ENCODE measurements at regions not wholly inside any gene's neighbourhood (a gene's known extent, or its start where the extent isn't known, plus 50 kb on each side); places are given as distances from the start of the nearest gene placed in this dataset.

GRCh38 chr3:145963111-145963510 lies 197.9 kb downstream of the PLOD2 start:
- no peak for DNase-seq (ENCODE audit: low spot score in 2 of 2)
- intact Hi-C loops (cut with DNase I; ENCODE audit: low total_unique reads): no loop called here
- no peak for TF ChIP-seq POLR2A (IDR thresholded peaks at IDR 0.05)
- TF ChIP-seq, protein P1, sequence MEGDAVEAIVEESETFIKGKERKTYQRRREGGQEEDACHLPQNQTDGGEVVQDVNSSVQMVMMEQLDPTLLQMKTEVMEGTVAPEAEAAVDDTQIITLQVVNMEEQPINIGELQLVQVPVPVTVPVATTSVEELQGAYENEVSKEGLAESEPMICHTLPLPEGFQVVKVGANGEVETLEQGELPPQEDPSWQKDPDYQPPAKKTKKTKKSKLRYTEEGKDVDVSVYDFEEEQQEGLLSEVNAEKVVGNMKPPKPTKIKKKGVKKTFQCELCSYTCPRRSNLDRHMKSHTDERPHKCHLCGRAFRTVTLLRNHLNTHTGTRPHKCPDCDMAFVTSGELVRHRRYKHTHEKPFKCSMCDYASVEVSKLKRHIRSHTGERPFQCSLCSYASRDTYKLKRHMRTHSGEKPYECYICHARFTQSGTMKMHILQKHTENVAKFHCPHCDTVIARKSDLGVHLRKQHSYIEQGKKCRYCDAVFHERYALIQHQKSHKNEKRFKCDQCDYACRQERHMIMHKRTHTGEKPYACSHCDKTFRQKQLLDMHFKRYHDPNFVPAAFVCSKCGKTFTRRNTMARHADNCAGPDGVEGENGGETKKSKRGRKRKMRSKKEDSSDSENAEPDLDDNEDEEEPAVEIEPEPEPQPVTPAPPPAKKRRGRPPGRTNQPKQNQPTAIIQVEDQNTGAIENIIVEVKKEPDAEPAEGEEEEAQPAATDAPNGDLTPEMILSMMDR (IDR thresholded peaks at IDR 0.05): no peak
- 62 to 63% methylated on average over 2 of the region's 2 CpGs for WGBS, 2 donors
- no peak overlapping the region for H3K4me3 ChIP-seq (ENCODE audit: low read depth, poor library complexity, severe bottlenecking)

- intact Hi-C loops (cut with DNase I; ENCODE audit: low total_unique reads): no loop called here
- TF ChIP-seq, protein P1 (IDR thresholded peaks at IDR 0.05): no peak
- TF ChIP-seq POLR2A (IDR thresholded peaks at IDR 0.05): no peak
- 72 to 85% methylated on average over 3 of the region's 3 CpGs for WGBS, 2 donors
- H3K4me3 ChIP-seq (ENCODE audit: low read depth, poor library complexity, severe bottlenecking): no peak overlapping the region
- no peak for DNase-seq (ENCODE audit: low spot score in 2 of 2)
Measured at GRCh38 chr3:145967043-145967442, 193.9 kb downstream of the PLOD2 start.

DNA sequence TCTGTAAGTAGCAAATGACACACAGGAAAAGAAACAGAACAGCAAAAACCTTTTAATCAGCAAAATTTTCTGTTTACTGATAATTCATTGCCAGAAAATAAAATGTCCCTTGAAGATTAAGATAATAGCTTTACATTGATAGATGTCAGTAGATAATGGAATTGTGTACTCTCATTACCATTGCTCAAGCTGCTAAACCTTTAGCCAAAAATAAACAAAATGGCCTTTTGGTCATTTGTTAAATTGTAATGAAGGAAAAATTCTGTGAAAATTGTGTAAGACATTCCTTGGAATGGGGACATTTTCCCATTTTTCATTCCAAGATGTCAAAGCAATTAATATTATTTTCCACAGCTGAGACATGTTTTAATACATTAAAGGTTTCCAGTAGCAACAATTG lies 189.8 kb downstream of the PLOD2 start:
- TF ChIP-seq, protein P1 (IDR thresholded peaks at IDR 0.05): no peak
- TF ChIP-seq POLR2A (IDR thresholded peaks at IDR 0.05): no peak
- DNase-seq (ENCODE audit: low spot score in 2 of 2): no peak
- intact Hi-C loops (cut with DNase I; ENCODE audit: low total_unique reads): no loop called here

GRCh38 chr3:145972851-145973250 lies 188.1 kb downstream of the PLOD2 start:
- intact Hi-C loops (cut with DNase I; ENCODE audit: low total_unique reads): no loop called here
- no peak overlapping the region for H3K4me3 ChIP-seq (ENCODE audit: low read depth, poor library complexity, severe bottlenecking)
- WGBS, 2 donors: 97 to 98% methylated on average over 1 of the region's 1 CpG

More for the DNA sequence above, 189.8 kb downstream of the PLOD2 start:
- H3K4me3 ChIP-seq (ENCODE audit: low read depth, poor library complexity, severe bottlenecking): no peak overlapping the region

DNA sequence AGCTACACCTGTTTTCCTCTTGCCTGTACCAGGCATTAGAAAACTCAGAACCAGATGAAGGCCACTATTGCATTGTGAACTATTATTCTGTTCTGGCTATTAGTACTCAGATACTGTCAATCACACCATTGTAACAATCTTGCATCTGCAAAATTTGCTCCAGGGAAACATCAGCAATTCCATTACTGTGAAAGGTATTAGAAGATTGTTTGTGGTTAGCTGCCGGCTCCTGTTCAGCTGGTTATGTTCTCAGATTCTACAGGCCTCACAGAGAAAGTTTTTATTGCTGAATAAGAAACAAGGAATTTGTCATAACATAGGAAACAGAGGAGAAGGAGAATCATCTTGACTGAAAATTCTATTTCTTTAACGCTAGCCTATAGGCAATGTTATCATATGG lies 179.9 kb downstream of the PLOD2 start:
- intact Hi-C loops (cut with DNase I; ENCODE audit: low total_unique reads): no loop called here
- no peak overlapping the region for H3K4me3 ChIP-seq (ENCODE audit: low read depth, poor library complexity, severe bottlenecking)
- no peak for TF ChIP-seq POLR2A (IDR thresholded peaks at IDR 0.05)
- TF ChIP-seq, protein P1 (IDR thresholded peaks at IDR 0.05): no peak
- no peak for DNase-seq (ENCODE audit: low spot score in 2 of 2)
- WGBS, 2 donors: 42 to 57% methylated on average over 2 of the region's 2 CpGs

More at GRCh38 chr3:145972851-145973250, 188.1 kb downstream of the PLOD2 start:
- DNase-seq (ENCODE audit: low spot score in 2 of 2): no peak
- TF ChIP-seq, protein P1 (IDR thresholded peaks at IDR 0.05): no peak
- no peak for TF ChIP-seq POLR2A (IDR thresholded peaks at IDR 0.05)

DNA sequence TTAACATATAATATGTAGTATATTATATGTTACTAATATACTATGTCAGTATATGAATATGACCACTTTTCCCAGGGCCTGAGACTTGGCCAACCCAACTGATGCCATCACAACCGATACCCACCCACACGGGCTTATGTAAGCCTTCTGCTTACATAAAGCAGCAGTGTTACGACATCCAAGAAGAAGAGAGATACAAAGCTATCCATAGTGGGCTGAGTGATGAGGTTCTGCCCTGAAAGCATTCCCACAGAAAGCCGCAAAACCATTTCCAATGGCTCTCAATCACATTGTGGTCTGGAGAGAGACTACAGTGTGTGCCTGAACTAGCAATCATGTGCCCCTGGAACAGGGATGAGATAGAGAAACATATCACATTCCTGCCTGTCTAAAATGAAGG lies 177.9 kb downstream of the PLOD2 start:
- WGBS, 2 donors: 72 to 85% methylated on average over 4 of the region's 4 CpGs

More for the DNA sequence above, 177.9 kb downstream of the PLOD2 start:
- intact Hi-C loops (cut with DNase I; ENCODE audit: low total_unique reads): no loop called here
- TF ChIP-seq, protein P1 (IDR thresholded peaks at IDR 0.05): no peak
- H3K4me3 ChIP-seq (ENCODE audit: low read depth, poor library complexity, severe bottlenecking): no peak overlapping the region
- DNase-seq (ENCODE audit: low spot score in 2 of 2): no peak

All from lower leg skin (tissue), 4 donors.